H1 (cell line): ENCODE measurements at regions not wholly inside any gene's neighbourhood (a gene's known extent, or its start where the extent isn't known, plus 50 kb on each side); places are given as distances from the start of the nearest gene placed in this dataset.

Source experiments
- CTBP2 ChIP-seq: IDR thresholded peaks from 2 replicates; pipeline ENCODE4 v1.7.0; 2011; ENCODE audit warnings: borderline replicate concordance, mild to moderate bottlenecking, moderate library complexity, mixed read lengths, low read length; ENCODE audit not compliant: insufficient read depth, insufficient read length
- EGR1 ChIP-seq: IDR thresholded peaks from 2 replicates; pipeline ENCODE4 v1.6.1; 2011; ENCODE audit warnings: low read depth, low read length, borderline replicate concordance
- GTF2F1 ChIP-seq: IDR thresholded peaks from 2 replicates; pipeline ENCODE4 v1.6.1; 2012; ENCODE audit warnings: low read depth, low read length, improper control_type of control experiment, borderline replicate concordance
- POU5F1 ChIP-seq: IDR thresholded peaks from 2 replicates; pipeline ENCODE4 v1.6.1; 2011; ENCODE audit warnings: low read depth, mild to moderate bottlenecking, low read length, moderate library complexity
- RAD21 ChIP-seq, 2 experiments: IDR thresholded peaks in 1 of 2; conservative IDR thresholded peaks in 1 of 2; 2 replicates each; pipeline ENCODE4 v1.6.1; 2011; ENCODE audit warnings: low read depth in 2 of 2, low read length in 2 of 2, improper control_type of control experiment in 1 of 2, inconsistent platforms in 1 of 2, mild to moderate bottlenecking in 1 of 2, moderate library complexity in 1 of 2
- SRF ChIP-seq: IDR thresholded peaks from 2 replicates; pipeline ENCODE4 v1.6.1; 2011; ENCODE audit warnings: mild to moderate bottlenecking, low read depth, low read length, moderate library complexity

- TF ChIP-seq CTBP2 (no peak), SRF (no peak), EGR1 (no peak), POU5F1 (no peak), GTF2F1 (no peak), RAD21 (IDR thresholded peaks at IDR 0.05 in 1 of 2, conservative IDR thresholded peaks at IDR 0.05 in 1 of 2; ENCODE audit: low read depth in 2 of 2, low read length in 2 of 2) (no peak)
Measured at GRCh38 chr4:156313497-156313896, 359.8 kb upstream of the CTSO start (continued).
